C4-2B (cell line): ENCODE measurements at regions not wholly inside any gene's neighbourhood (a gene's known extent, or its start where the extent isn't known, plus 50 kb on each side); places are given as distances from the start of the nearest gene placed in this dataset.
A peak's percentile ranks its signal among the peaks of the same experiment; 100 is the strongest.

Source experiments
- CTCF ChIP-seq: fragments of 450-650 bp; conservative IDR thresholded peaks from 2 replicates; pipeline ENCODE4 v1.5.1; 2017; ENCODE audit warnings: mild to moderate bottlenecking
- ZFX ChIP-seq: fragments of 450-650 bp; IDR thresholded peaks from 2 replicates; pipeline ENCODE4 v1.6.1; 2017

GRCh38 chrX:2627272-2627867 lies 63.7 kb upstream of the CD99 start:
- TF ChIP-seq CTCF (peak; percentile 40), ZFX (no peak)
